Parathyroid adenoma (tissue), 2 donors: ENCODE measurements at regions not wholly inside any gene's neighbourhood (a gene's known extent, or its start where the extent isn't known, plus 50 kb on each side); places are given as distances from the start of the nearest gene placed in this dataset.

Source experiments
- H2AFZ ChIP-seq: fragments of 300-600 bp; sonication (generic); one replicate; pipeline ENCODE4 v1.7.0; 2017; ENCODE audit warnings: antibody characterized with exemption, mild to moderate bottlenecking
- H3K27ac ChIP-seq: fragments of 300-600 bp; sonication (generic); one replicate; pipeline ENCODE4 v1.7.0; 2017
- H3K27me3 ChIP-seq: fragments of 300-600 bp; sonication (generic); one replicate; pipeline ENCODE4 v1.7.0; 2017; ENCODE audit warnings: low read length; ENCODE audit not compliant: control insufficient read depth, insufficient read depth
- H3K36me3 ChIP-seq: fragments of 300-600 bp; sonication (generic); one replicate; pipeline ENCODE4 v1.7.0; 2017; ENCODE audit warnings: low read length; ENCODE audit not compliant: control insufficient read depth, insufficient read depth
- H3K4me1 ChIP-seq: fragments of 300-600 bp; sonication (generic); one replicate; pipeline ENCODE4 v1.7.0; 2017; ENCODE audit warnings: control low read depth
- H3K4me2 ChIP-seq: fragments of 300-600 bp; sonication (generic); one replicate; pipeline ENCODE4 v1.7.0; 2017; ENCODE audit warnings: low read length
- H3K4me3 ChIP-seq: fragments of 300-600 bp; sonication (generic); one replicate; pipeline ENCODE4 v1.7.0; 2017; ENCODE audit warnings: low read depth, low read length
- H3K79me2 ChIP-seq: fragments of 300-600 bp; sonication (generic); one replicate; pipeline ENCODE4 v1.7.0; 2017; ENCODE audit warnings: control low read depth
- H3K9ac ChIP-seq: fragments of 300-600 bp; sonication (generic); one replicate; pipeline ENCODE4 v1.7.0; 2017; ENCODE audit warnings: mild to moderate bottlenecking
- H3K9me3 ChIP-seq: fragments of 300-600 bp; sonication (generic); one replicate; pipeline ENCODE4 v1.7.0; 2017; ENCODE audit warnings: low read length; ENCODE audit not compliant: control insufficient read depth
- CTCF ChIP-seq: fragments of 300-600 bp; sonication (generic); IDR thresholded peaks from one replicate; pipeline ENCODE4 v1.7.0; 2017; ENCODE audit warnings: antibody characterized with exemption, mild to moderate bottlenecking
- donor health status: primary hyperparathyroidism.

DNA sequence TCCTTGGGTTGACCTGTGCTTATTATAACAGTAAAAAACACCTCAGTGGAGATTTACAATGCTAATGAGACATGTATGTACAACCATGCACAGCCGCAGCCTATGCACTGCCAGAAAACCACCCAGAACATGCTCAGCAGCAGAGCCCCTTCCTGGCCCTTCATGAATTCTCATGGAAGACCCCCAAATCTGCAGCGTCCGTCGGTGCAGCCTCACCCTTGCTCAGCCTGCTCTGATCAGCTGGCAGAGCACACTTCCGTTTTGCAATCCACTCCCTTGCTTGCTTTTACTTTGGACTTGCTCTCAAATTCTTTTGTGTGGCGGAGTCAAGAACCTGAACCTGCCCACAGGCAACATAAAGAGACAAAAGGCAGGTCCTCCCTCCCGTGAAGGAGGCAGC is 378.2 kb upstream of the SULF2 start:
- no peak overlapping the region for H3K27ac ChIP-seq
- H3K36me3 ChIP-seq, result no peaks in the 10 kb centered on the region
- H3K4me1 ChIP-seq, result no peaks in the 10 kb centered on the region
- H3K27me3 ChIP-seq, result peaks cover 2% of the 10 kb centered on the region
- no peak overlapping the region for H2AFZ ChIP-seq
- H3K9me3 ChIP-seq, result no peaks in the 10 kb centered on the region
- TF ChIP-seq CTCF, result no peak
- no peak overlapping the region for H3K4me2 ChIP-seq
- H3K9ac ChIP-seq, result no peak overlapping the region
- no peak overlapping the region for H3K4me3 ChIP-seq
- H3K79me2 ChIP-seq, result no peaks in the 10 kb centered on the region

DNA sequence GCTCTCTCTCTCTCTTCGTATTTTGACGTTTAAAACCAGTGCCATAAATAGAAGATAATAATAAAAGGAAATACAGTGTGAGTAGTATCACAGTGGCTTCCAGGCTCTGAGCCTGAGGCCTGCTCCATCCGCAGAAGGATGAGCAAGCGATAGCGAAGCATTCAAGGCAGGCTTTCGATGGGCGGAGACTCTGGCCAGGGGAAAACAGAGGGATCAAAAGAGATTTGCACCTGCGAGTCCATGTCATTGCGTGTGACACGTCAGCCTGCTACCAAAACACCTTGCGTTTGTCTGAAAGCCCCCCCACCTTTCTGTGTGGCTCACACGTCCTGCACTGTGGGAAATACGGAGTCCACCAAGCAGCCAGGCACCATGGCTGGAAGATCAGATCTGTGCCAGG is 377.3 kb upstream of the SULF2 start:
- Histone ChIP-seq H3K9ac (no peak overlapping the region), H3K4me2 (no peak overlapping the region)

DNA sequence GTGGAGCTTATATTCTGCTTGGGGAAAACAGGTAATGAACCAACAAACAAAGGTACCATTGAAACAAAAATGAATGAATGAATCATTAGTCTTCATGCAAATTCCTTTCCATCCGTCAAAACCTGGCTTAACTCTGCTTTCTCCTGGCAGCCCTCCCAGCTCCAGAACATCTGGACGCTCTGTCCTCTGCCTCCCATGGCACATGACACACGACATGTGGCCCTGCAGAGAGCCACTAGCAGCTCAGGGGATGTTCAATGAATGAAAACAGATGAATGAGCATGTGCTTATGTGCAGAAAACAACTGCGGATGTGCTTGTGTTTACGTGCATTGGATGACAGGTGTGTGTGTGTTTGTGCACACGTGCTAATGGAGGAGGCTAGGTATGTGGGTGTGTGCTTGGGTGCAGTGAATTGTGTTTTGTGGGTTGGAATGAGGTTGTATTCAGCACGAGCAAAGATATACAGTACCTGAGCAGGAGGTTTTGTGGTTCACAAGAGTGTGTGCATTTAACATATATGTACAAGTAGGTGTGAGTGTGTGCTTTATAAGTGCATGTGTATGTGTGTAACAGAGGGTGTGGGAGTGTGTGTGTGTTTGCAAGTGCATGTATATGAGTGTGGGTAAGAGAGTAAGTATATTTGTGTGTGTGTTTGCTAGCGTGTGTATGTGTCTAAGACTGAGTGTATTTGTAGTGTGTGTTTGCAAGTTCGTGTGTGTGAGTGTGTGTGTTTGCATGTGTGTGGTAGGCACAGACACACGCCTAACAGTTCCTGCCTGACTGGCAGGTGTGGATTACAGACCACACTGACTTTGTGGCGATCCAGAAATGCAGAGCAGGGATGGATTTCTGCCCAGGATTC is 374.1 kb upstream of the SULF2 start:
- Histone ChIP-seq H3K36me3 (no peaks in the 10 kb centered on the region), H3K4me2 (no peak overlapping the region), H2AFZ (no peak overlapping the region), H3K9me3 (no peaks in the 10 kb centered on the region), H3K4me3 (no peak overlapping the region), H3K9ac (no peak overlapping the region), H3K27me3 (no peaks in the 10 kb centered on the region), H3K27ac (no peak overlapping the region), H3K4me1 (no peaks in the 10 kb centered on the region), H3K79me2 (no peaks in the 10 kb centered on the region)
- no peak for TF ChIP-seq CTCF

More for the DNA sequence above, 377.3 kb upstream of the SULF2 start:
- H3K4me3 ChIP-seq, result no peak overlapping the region
- peaks cover 2% of the 10 kb centered on the region for H3K27me3 ChIP-seq
- H2AFZ ChIP-seq, result no peak overlapping the region
- no peaks in the 10 kb centered on the region for H3K79me2 ChIP-seq
- H3K4me1 ChIP-seq, result no peaks in the 10 kb centered on the region
- no peak for TF ChIP-seq CTCF
- H3K27ac ChIP-seq, result no peak overlapping the region
- no peaks in the 10 kb centered on the region for H3K36me3 ChIP-seq
- no peaks in the 10 kb centered on the region for H3K9me3 ChIP-seq

GRCh38 chr20:48158014-48158413 is 372.7 kb upstream of the SULF2 start:
- Histone ChIP-seq H3K4me3 (no peak overlapping the region), H3K9me3 (no peaks in the 10 kb centered on the region), H3K4me1 (no peaks in the 10 kb centered on the region), H3K36me3 (no peaks in the 10 kb centered on the region), H3K4me2 (no peak overlapping the region), H3K79me2 (no peaks in the 10 kb centered on the region), H3K27ac (no peak overlapping the region), H3K9ac (no peak overlapping the region), H2AFZ (no peak overlapping the region), H3K27me3 (no peaks in the 10 kb centered on the region)
- no peak for TF ChIP-seq CTCF
